LNCAP (cell line): ENCODE measurements at regions not wholly inside any gene's neighbourhood (a gene's known extent, or its start where the extent isn't known, plus 50 kb on each side); places are given as distances from the start of the nearest gene placed in this dataset.

Experiments
- CTCF ChIP-seq: fragments of 450-650 bp; IDR thresholded peaks from 2 replicates; pipeline ENCODE4 v1.5.1; 2017; ENCODE audit warnings: mild to moderate bottlenecking

GRCh38 chr2:16818203-16818556 lies 152.5 kb upstream of the CYRIA start:
- no peak for TF ChIP-seq CTCF

GRCh38 chr2:16817305-16818202 lies 151.9 kb upstream of the CYRIA start:
- no peak for TF ChIP-seq CTCF

- no peak for TF ChIP-seq CTCF
These were observed 150.9 kb upstream of the CYRIA start for GRCh38 chr2:16816522-16816921.

- TF ChIP-seq CTCF: no peak
These were observed 150.4 kb upstream of the CYRIA start for GRCh38 chr2:16816016-16816415.

- no peak for TF ChIP-seq CTCF
These were observed 148.0 kb upstream of the CYRIA start for GRCh38 chr2:16813593-16813992.

- TF ChIP-seq CTCF: no peak
These were observed 132.8 kb upstream of the CYRIA start for GRCh38 chr2:16798472-16798871.

- no peak for TF ChIP-seq CTCF
These were observed 125.9 kb upstream of the CYRIA start for GRCh38 chr2:16791496-16791895.

- TF ChIP-seq CTCF: no peak
These were observed 119.5 kb upstream of the CYRIA start for GRCh38 chr2:16785149-16785548.
